ENCODE measurements at regions not wholly inside any gene's neighbourhood (a gene's known extent, or its start where the extent isn't known, plus 50 kb on each side); places are given as distances from the start of the nearest gene placed in this dataset.

DNA sequence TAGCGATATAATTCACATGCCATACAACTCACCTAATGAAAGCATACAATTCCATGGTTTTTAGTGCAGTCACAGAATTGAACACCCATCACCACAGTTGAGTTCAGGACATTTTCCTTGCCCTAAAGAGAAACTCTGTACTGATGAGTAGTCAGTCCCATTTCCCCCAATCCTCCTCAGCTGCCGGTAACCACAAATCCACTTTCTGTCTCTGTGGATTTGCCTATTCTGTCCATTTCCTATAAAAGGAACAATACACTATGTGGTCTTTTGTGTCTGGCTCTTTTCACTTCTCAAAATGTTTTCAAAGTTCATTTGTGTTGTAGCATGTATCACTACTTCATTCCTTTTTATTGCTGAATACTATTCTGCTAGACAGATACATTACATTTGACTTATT lies 67.9 kb upstream of the TGM3 start:
- no peak overlapping the region for H3K27ac ChIP-seq
- intact Hi-C loops (cut with DNase I) = no loop called here
- no peaks in the 10 kb centered on the region for H3K4me1 ChIP-seq
- no peaks in the 10 kb centered on the region for H3K9me3 ChIP-seq
- no peak overlapping the region for H3K4me3 ChIP-seq
- TF ChIP-seq, protein P1, sequence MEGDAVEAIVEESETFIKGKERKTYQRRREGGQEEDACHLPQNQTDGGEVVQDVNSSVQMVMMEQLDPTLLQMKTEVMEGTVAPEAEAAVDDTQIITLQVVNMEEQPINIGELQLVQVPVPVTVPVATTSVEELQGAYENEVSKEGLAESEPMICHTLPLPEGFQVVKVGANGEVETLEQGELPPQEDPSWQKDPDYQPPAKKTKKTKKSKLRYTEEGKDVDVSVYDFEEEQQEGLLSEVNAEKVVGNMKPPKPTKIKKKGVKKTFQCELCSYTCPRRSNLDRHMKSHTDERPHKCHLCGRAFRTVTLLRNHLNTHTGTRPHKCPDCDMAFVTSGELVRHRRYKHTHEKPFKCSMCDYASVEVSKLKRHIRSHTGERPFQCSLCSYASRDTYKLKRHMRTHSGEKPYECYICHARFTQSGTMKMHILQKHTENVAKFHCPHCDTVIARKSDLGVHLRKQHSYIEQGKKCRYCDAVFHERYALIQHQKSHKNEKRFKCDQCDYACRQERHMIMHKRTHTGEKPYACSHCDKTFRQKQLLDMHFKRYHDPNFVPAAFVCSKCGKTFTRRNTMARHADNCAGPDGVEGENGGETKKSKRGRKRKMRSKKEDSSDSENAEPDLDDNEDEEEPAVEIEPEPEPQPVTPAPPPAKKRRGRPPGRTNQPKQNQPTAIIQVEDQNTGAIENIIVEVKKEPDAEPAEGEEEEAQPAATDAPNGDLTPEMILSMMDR (IDR thresholded peaks at IDR 0.05) = no peak
- H3K36me3 ChIP-seq = no peaks in the 10 kb centered on the region
- no peak for ATAC-seq
- WGBS, 2 donors = 96% methylated on average over 2 of the region's 2 CpGs
- no peak for FAIRE-seq
- no peaks in the 10 kb centered on the region for H3K27me3 ChIP-seq
- no peak for DNase-seq

DNA sequence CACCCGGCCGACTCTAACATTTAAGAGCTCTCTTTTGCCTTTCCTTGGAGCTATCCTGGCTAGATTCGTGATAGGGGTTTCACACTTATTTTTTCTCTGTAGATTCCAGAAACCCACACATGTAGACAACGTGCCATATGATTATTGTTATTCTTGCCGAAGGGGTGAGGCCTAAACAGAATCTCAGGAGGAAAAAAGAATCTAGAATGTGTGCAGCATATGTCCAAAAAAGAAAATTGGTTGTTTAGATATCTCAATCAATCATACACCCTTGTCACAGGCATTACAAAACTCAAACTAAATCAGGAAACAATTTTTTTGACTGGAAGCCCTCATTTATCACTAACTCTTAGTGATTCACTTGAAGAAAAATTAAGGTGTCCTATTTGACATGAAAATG lies 66.9 kb upstream of the TGM3 start:
- H3K4me1 ChIP-seq = no peaks in the 10 kb centered on the region
- H3K27ac ChIP-seq = no peak overlapping the region
- no peak for FAIRE-seq
- intact Hi-C loops (cut with DNase I) = no loop called here
- TF ChIP-seq, protein P1 (IDR thresholded peaks at IDR 0.05) = no peak
- no peaks in the 10 kb centered on the region for H3K9me3 ChIP-seq
- H3K36me3 ChIP-seq = no peaks in the 10 kb centered on the region
- H3K4me3 ChIP-seq = no peak overlapping the region
- H3K27me3 ChIP-seq = no peaks in the 10 kb centered on the region
- no peak for DNase-seq
- no peak for ATAC-seq
- 76 to 88% methylated on average over 5 of the region's 5 CpGs for WGBS, 2 donors

DNA sequence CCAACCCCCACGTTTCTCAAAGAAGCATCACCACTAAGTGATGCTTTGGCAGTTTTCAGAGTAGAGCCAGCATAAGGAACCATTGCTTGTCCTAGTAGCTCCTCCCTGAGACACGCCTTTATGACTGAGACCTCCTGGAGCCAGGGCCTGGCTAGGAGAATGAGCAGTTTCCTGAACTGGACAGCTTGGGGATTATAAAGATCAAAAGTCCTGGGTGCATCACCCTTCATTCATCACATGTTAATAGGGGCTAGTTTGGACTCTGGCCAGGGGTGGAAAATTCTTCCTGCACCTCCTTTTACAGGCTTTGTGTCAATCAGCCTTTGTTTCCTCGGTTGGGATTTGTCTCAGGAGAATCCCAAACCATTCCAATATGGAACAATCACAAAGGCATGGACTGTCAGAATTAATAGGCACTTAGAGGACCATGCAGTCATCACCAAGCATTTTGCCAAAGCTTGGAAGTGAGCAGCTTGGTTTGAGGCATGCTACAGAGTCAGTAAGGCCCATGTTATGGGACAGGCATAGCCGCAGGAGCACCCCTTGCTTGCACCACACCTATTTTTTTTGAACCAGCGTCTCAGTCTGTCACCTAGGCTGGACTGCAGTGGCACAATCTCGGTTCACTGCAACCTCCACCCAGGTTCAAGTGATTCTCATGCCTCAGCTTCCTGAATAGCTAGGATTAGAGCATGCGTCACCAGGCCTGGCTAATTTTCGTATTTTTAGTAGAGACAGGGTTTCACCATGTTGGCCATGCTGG lies 64.9 kb upstream of the TGM3 start:
- WGBS, 2 donors = 80 to 90% methylated on average over 8 of the region's 8 CpGs
- TF ChIP-seq, protein P1 (IDR thresholded peaks at IDR 0.05) = no peak
- ATAC-seq = no peak
- intact Hi-C loops (cut with DNase I) = no loop called here
- H3K4me1 ChIP-seq = no peaks in the 10 kb centered on the region
- H3K36me3 ChIP-seq = no peaks in the 10 kb centered on the region
- H3K27ac ChIP-seq = no peak overlapping the region
- no peak for DNase-seq
- no peaks in the 10 kb centered on the region for H3K9me3 ChIP-seq
- H3K27me3 ChIP-seq = no peaks in the 10 kb centered on the region
- FAIRE-seq = no peak
- H3K4me3 ChIP-seq = no peak overlapping the region

DNA sequence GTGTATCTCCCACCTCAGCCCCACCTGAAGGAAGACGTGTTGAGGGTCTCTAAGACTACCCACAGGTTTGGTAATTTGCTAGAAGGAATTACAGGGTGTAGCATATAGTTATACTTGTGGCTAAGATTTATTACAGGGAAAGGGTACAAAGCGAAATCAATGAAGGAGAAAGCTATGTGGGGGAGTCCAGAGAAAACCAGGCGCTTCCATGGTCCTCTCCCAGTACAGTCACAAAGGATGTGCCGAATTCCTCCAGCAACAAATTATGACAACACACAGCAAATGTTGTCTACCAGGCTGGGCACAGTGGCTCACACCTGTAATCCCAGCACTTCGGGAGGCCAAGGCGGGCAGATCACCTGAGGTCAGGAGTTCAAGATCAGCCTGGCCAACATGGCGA lies 64.1 kb upstream of the TGM3 start:
- ATAC-seq = no peak
- TF ChIP-seq, protein P1 (IDR thresholded peaks at IDR 0.05) = no peak
- Histone ChIP-seq H3K27me3 (no peaks in the 10 kb centered on the region), H3K9me3 (no peaks in the 10 kb centered on the region), H3K4me1 (no peaks in the 10 kb centered on the region), H3K36me3 (no peaks in the 10 kb centered on the region), H3K27ac (no peak overlapping the region), H3K4me3 (no peak overlapping the region)
- DNase-seq = no peak
- WGBS, 2 donors = 82 to 94% methylated on average over 7 of the region's 7 CpGs
- no peak for FAIRE-seq
- intact Hi-C loops (cut with DNase I) = no loop called here

DNA sequence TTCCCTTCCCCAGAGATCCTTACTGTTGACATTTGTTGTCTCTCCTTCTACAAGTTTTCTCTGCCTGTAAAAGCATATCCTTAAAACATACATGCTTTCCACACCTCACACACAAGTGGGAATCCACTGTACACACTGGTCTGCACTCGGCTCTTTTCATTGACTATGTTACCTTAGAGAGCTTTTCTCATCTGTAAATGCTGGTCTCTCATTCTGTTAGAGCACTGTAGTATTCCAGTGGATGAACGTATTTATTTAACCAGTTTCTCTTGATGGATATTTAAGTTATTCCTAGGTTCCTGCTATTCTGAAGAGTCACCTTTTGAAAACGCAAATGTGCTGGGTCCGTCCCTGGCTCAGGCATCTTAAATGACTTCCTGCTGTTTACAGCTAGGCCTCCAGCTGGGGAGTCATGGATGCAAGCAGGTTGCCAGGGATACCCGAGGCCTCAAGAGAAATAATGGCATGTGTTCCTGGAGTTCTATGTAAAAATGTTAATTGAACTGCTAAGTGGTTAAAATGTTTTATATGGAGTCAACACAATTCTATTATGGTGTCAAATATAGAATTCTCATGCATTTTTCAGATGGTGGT lies 61.1 kb upstream of the TGM3 start:
- no peak overlapping the region for H3K27ac ChIP-seq
- TF ChIP-seq, protein P1 (IDR thresholded peaks at IDR 0.05) = no peak
- H3K36me3 ChIP-seq = no peaks in the 10 kb centered on the region
- H3K27me3 ChIP-seq = no peaks in the 10 kb centered on the region
- FAIRE-seq = no peak
- ATAC-seq = no peak
- no peaks in the 10 kb centered on the region for H3K9me3 ChIP-seq
- no peak overlapping the region for H3K4me3 ChIP-seq
- 56 to 71% methylated on average over 5 of the region's 5 CpGs for WGBS, 2 donors
- DNase-seq = no peak
- no peaks in the 10 kb centered on the region for H3K4me1 ChIP-seq
- intact Hi-C loops (cut with DNase I) = no loop called here

Data from pancreas (tissue), 10 donors.